CD1c-positive myeloid dendritic cell (primary cell): ENCODE measurements at regions not wholly inside any gene's neighbourhood (a gene's known extent, or its start where the extent isn't known, plus 50 kb on each side); places are given as distances from the start of the nearest gene placed in this dataset.
"Not testable (repeated sequence)": the region's sequence is repeated elsewhere in the genome, so short reads cannot be mapped to it uniquely, and the experiment has no call there.

Experiments used
- DNase-seq: peaks from one replicate; pipeline ENCODE4 v3.0.0-alpha.2; 2016; ENCODE audit errors: extremely low spot score

GRCh38 chr13:58989556-58989955, 1174.2 kb downstream of the DIAPH3 start:
- DNase-seq = no peak

DNA sequence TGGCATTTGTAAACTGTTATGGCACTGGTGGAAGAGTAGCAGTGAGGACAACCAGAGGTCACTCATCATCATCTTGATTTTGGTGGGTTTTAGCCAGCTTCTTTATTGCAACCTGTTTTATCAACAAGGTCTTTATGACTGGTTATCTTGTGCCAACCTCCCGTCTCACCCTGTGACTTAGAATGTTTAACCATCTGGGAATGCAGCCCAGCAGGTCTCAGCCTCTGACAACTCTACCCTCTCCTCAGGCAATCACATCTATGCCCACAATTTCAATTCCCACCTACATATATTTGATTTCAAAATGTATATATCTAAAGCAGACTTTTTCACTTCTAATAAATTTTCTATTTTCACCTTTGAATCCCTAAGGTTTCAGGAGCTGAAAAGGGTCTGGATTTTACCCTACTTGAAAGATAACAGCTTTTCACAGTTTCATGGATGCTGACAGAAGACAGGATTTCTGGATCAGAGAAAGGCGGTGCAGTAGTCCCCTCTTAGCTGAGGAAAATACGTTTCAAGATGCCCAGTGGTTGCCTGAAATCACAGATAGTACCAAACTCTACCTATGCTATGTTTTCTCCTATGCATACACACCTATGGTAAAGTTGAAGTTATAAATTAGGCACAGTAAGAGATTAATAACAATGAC, 1171.8 kb downstream of the DIAPH3 start:
- DNase-seq = no peak

- DNase-seq = no peak
These were observed 1171.2 kb downstream of the DIAPH3 start for GRCh38 chr13:58992478-58993042.

- DNase-seq = no peak
These were observed 1169.7 kb downstream of the DIAPH3 start for GRCh38 chr13:58994077-58994476.

- DNase-seq = no peak
These were observed 1169.0 kb downstream of the DIAPH3 start for GRCh38 chr13:58994777-58995176.

GRCh38 chr13:58998716-58999115, 1165.0 kb downstream of the DIAPH3 start:
- DNase-seq = no peak

DNA sequence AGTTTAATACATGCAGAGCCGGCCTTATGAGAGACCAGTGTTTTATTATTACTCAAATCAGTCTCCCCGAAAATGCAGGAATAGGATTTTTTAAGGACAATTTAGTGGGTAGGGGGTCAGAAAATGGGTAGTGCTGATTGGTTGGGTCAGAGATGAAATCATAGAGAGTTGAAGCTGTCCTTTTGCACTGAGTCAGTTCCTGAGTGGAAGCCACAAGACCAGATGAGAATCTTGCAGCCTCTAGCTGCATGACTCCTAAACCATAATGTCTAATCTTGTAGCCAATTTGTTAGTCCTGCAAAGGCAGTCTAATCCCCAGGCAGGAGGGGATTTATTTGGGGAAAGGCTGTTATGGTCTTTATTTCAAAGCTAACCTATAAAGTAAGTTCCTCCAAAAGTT, 1163.9 kb downstream of the DIAPH3 start:
- no peak for DNase-seq

- no peak for DNase-seq
These were observed 1163.0 kb downstream of the DIAPH3 start for GRCh38 chr13:59000770-59001169.

- no peak for DNase-seq
These were observed 1151.0 kb downstream of the DIAPH3 start for GRCh38 chr13:59012731-59013130.

DNA sequence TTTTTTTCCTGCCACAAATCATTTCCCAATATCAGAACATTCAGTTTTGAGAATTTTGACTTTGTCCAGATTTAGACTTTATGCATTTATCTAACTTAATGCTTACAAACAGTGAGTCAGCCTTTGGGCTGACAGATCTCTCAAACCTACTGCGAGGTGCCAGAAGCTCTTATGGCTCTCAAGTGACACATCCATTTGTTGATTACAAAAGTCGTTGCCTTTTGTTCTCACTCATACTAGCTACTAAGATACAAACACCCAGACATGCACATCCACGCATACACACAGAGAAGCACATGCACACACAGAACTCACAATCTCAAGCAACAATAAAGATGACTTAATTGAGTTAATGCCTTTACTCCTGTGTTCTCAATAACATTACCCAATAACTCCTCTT, 1147.5 kb downstream of the DIAPH3 start:
- DNase-seq = no peak

DNA sequence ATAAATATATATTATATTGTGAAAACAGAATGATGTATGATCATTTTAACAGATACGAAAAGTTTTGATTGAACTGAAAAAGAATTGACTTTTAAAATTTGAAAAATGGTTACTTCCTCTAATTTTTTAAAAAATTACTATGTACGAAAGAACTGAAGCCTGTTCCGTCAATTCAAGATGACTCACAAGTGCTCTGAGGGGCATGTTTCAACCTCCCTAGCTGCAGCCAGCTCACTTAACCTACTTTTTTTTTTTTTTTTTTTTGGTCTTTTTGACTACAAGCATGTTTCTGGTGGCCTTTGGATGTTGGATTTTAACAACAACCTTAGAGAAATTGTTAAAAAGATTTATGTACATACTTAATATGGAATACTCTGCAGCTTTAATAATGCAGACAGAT, 1139.3 kb downstream of the DIAPH3 start:
- no peak for DNase-seq

- DNase-seq = no peak
These were observed 1129.5 kb downstream of the DIAPH3 start for GRCh38 chr13:59034198-59034597.

GRCh38 chr13:59038824-59039223, 1124.9 kb downstream of the DIAPH3 start:
- no peak for DNase-seq

DNA sequence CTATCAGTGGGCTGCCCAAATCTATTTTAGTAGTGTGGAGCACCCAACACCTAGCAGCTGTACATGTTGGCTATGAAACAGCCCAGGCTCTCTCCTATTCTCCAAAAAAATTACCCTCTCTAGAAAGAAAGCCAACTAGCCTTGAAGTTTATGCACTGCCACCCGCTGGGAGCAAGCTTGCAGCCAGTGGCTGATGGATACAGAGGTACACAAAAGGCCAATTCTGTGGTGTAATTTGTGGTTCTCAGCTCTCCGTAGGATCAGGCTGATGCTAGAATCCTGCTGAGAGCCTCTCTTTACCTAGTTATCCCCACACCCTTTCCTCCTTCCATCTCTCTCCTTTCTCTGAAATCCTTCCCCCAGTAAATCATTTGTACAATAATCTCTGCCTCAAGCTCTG, 1120.7 kb downstream of the DIAPH3 start:
- no peak for DNase-seq

DNA sequence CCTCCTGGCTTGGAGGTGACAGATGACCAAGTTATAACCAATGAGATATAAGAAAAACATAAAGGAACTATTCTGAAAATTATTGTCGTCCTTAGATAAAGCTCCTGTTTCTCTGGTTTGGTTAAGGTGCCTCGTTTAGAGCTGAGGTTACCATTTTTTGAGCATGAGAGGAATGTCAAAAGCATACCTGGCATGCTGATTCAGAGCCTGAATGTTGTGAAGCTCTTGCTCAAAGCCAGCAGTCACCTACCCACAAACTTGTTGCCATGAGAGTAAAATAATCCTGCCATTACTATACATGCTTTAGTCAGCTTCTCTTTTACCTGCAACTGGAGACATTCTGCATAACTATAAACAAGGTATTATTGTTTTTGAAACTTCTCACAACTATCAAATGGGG, 1116.2 kb downstream of the DIAPH3 start:
- no peak for DNase-seq

GRCh38 chr13:59061621-59062020, 1102.1 kb downstream of the DIAPH3 start:
- DNase-seq = no peak

- DNase-seq = no peak
These were observed 1099.7 kb downstream of the DIAPH3 start for GRCh38 chr13:59064042-59064441.

- not testable (repeated sequence) for DNase-seq
These were observed 1087.3 kb downstream of the DIAPH3 start for GRCh38 chr13:59076386-59076785.

DNA sequence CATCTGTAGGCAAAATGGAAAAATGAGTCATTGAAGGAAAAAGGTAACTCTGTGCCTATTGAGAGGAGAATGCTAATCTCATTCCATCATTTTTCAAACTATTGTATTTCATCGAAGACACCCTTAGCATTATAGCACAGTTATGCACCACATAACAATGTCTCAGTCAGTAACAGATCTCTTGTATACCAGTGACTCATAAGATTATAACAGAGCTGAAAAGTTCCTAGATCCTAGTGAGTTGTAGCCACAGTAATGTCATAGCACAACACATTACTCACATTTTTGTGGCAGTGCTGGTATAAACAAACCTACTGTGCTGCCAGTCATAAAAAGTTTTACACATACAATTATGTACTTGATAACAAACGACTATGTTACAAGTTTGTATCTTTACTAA, 1077.6 kb downstream of the DIAPH3 start:
- DNase-seq = no peak

GRCh38 chr13:59088716-59089115, 1075.0 kb downstream of the DIAPH3 start:
- no peak for DNase-seq

- DNase-seq = no peak
These were observed 1069.5 kb downstream of the DIAPH3 start for GRCh38 chr13:59094181-59094580.

DNA sequence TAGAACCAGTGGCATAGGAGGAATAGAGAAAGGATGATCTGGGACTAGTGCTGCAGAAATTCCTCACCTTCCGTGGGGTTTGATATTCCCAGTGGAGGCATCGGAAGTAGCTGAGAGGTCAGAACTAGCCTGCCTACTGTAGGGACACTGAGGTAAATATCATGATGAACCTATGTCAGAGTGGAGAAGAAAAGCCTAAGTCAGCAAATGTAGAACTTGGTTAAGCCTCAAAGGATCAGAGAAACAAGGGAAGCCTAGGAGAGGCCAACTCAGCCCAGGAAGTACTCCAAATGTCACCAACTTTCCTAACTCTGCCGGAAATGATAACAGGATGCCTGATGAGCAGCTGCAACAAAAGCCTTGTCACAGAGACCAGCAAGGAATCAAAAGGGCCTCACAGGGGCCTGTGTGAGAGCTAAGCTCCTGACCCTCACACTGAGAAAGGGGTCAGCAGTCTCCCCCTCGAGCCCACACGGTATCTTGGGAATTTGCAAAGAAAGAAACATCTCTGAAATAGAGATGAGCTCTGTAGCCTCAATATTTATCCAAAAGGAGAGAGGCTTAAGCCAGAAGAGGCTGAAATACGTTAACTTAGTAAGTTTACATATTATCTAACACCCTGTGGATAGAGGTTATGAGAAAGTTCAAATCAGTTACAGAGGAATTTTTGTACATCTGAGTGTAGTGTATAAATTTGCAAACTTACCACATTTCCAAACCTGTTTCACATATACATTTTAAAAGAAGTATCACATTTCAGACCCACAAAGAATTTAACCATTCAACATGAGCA, 1064.3 kb downstream of the DIAPH3 start:
- DNase-seq = no peak
